HG02642 (cell line): ENCODE measurements at regions not wholly inside any gene's neighbourhood (a gene's known extent, or its start where the extent isn't known, plus 50 kb on each side); places are given as distances from the start of the nearest gene placed in this dataset.
"Not testable (repeated sequence)": the region's sequence is repeated elsewhere in the genome, so short reads cannot be mapped to it uniquely, and the experiment has no call there.

Experiments used
- ATAC-seq: cut with Tn5 transposase; IDR thresholded peaks from one replicate; pipeline ENCODE4 v1.9.1; 2021; ENCODE audit warnings: mild to moderate bottlenecking; ENCODE audit not compliant: unreplicated experiment, poor library complexity

GRCh38 chr21:10363321-10363720, 158.1 kb upstream of the TPTE start:
- ATAC-seq: not testable (repeated sequence)

GRCh38 chr21:10366210-10366609, 155.2 kb upstream of the TPTE start:
- ATAC-seq: not testable (repeated sequence)

GRCh38 chr21:10367586-10367985, 153.8 kb upstream of the TPTE start:
- not testable (repeated sequence) for ATAC-seq

GRCh38 chr21:10368323-10368798, 153.0 kb upstream of the TPTE start:
- ATAC-seq: not testable (repeated sequence)

GRCh38 chr21:10369289-10369688, 152.1 kb upstream of the TPTE start:
- not testable (repeated sequence) for ATAC-seq

GRCh38 chr21:10377758-10378157, 143.6 kb upstream of the TPTE start:
- not testable (repeated sequence) for ATAC-seq

GRCh38 chr21:10379816-10380215, 141.6 kb upstream of the TPTE start:
- ATAC-seq: not testable (repeated sequence)

GRCh38 chr21:10381687-10382060, 139.7 kb upstream of the TPTE start:
- ATAC-seq: not testable (repeated sequence)

GRCh38 chr21:10382135-10382534, 139.2 kb upstream of the TPTE start:
- ATAC-seq: not testable (repeated sequence)

GRCh38 chr21:10382580-10382979, 138.8 kb upstream of the TPTE start:
- not testable (repeated sequence) for ATAC-seq

- not testable (repeated sequence) for ATAC-seq
Observed at GRCh38 chr21:10383571-10383970, 137.8 kb upstream of the TPTE start.

- ATAC-seq: not testable (repeated sequence)
Observed at GRCh38 chr21:10384304-10384861, 137.0 kb upstream of the TPTE start.

- ATAC-seq: not testable (repeated sequence)
Observed at GRCh38 chr21:10385202-10385601, 136.2 kb upstream of the TPTE start.

- ATAC-seq: not testable (repeated sequence)
Observed at GRCh38 chr21:10385898-10386527, 135.4 kb upstream of the TPTE start.

- ATAC-seq: not testable (repeated sequence)
Observed at GRCh38 chr21:10387692-10388450, 133.5 kb upstream of the TPTE start.

- ATAC-seq: not testable (repeated sequence)
Observed at GRCh38 chr21:10388625-10389024, 132.8 kb upstream of the TPTE start.

GRCh38 chr21:10392301-10392700, 129.1 kb upstream of the TPTE start:
- not testable (repeated sequence) for ATAC-seq

GRCh38 chr21:10395963-10396362, 125.4 kb upstream of the TPTE start:
- ATAC-seq: not testable (repeated sequence)

GRCh38 chr21:10397495-10397915, 123.9 kb upstream of the TPTE start:
- not testable (repeated sequence) for ATAC-seq

GRCh38 chr21:10398692-10399489, 122.5 kb upstream of the TPTE start:
- ATAC-seq: not testable (repeated sequence)
